IMR-90 (cell line): ENCODE measurements at regions not wholly inside any gene's neighbourhood (a gene's known extent, or its start where the extent isn't known, plus 50 kb on each side); places are given as distances from the start of the nearest gene placed in this dataset.

ENCODE experiments used
- ATAC-seq: fragments of 200-7000 bp; cut with Tn5 transposase; 2 replicates; pipeline ENCODE4 v1.9.1; 2020; ENCODE audit warnings: low read depth, mild to moderate bottlenecking, moderate library complexity
- BruUV-seq: library from RNA; stranded (reverse); fragments of 400-500 nt; replicated peaks from 2 replicates; lab custom pipeline; 2021; lab: Mats Ljungman, UMichigan
- CTCF ChIA-PET: fragments of 300-600 bp; formaldehyde crosslinking; extraction: SDS; loops from one replicate; lab custom pipeline; 2021; ENCODE audit warnings: antibody characterized with exemption; lab: Yijun Ruan, JAX
- POLR2A ChIA-PET: fragments of 300-600 bp; sonication (Branson Sonifier 250); formaldehyde crosslinking; loops from one replicate; lab custom pipeline; 2022; ENCODE audit warnings: antibody characterized with exemption; ENCODE audit not compliant: unreplicated experiment; lab: Charles Lee
- DNase-seq: peaks from one replicate; pipeline ENCODE4 v3.0.0; 2013
- H2AFZ ChIP-seq: replicated peaks from 2 replicates; pipeline ENCODE3; 2013; ENCODE audit warnings: low read length, mild to moderate bottlenecking; ENCODE audit not compliant: poor library complexity
- H2AK5ac ChIP-seq: 2 replicates; pipeline ENCODE4 v1.6.1; 2013; ENCODE audit warnings: low read depth, low read length, inconsistent platforms
- H2AK9ac ChIP-seq: replicated peaks from 2 replicates; pipeline ENCODE3; 2013; ENCODE audit warnings: mild to moderate bottlenecking, low read depth, low read length, moderate library complexity; ENCODE audit not compliant: poor library complexity
- H2BK120ac ChIP-seq: 2 replicates; pipeline ENCODE4 v1.6.1; 2013; ENCODE audit warnings: low read depth, low read length, inconsistent platforms
- H2BK15ac ChIP-seq: 3 replicates; pipeline ENCODE4 v1.6.1; 2013; ENCODE audit warnings: low read depth, low read length, inconsistent platforms
- H2BK20ac ChIP-seq: 2 replicates; pipeline ENCODE4 v1.6.1; 2013; ENCODE audit warnings: low read depth, mild to moderate bottlenecking, inconsistent platforms, low read length, moderate library complexity
- H2BK5ac ChIP-seq: 2 replicates; pipeline ENCODE4 v1.6.1; 2013; ENCODE audit warnings: mild to moderate bottlenecking, low read depth, low read length, inconsistent platforms; ENCODE audit not compliant: poor library complexity, severe bottlenecking
- H3K14ac ChIP-seq: replicated peaks from 2 replicates; pipeline ENCODE4 v1.6.1; 2013; ENCODE audit warnings: low read depth, low read length, inconsistent platforms
- H3K18ac ChIP-seq: 2 replicates; pipeline ENCODE4 v1.6.1; 2013; ENCODE audit warnings: low read depth, low read length, control low read depth
- H3K23ac ChIP-seq: 2 replicates; pipeline ENCODE4 v1.6.1; 2013; ENCODE audit warnings: low read depth, low read length, inconsistent platforms
- H3K27ac ChIP-seq: 2 replicates; pipeline ENCODE4 v1.5.1; 2013; ENCODE audit warnings: mild to moderate bottlenecking, control low read depth, low read length; ENCODE audit not compliant: insufficient read depth
- H3K27me3 ChIP-seq: 2 replicates; pipeline ENCODE4 v1.6.1; 2013; ENCODE audit warnings: low read length; ENCODE audit not compliant: control insufficient read depth, insufficient read depth
- H3K36me3 ChIP-seq: 2 replicates; pipeline ENCODE4 v1.6.1; 2013; ENCODE audit warnings: low read length, mixed read lengths; ENCODE audit not compliant: control insufficient read depth, insufficient read depth
- H3K4ac ChIP-seq: 2 replicates; pipeline ENCODE4 v1.6.1; 2013; ENCODE audit warnings: low read depth, low read length, inconsistent platforms
- H3K4me1 ChIP-seq: 2 replicates; pipeline ENCODE4 v1.6.1; 2013; ENCODE audit warnings: low read length, mixed read lengths; ENCODE audit not compliant: control insufficient read depth, insufficient read depth
- H3K4me2 ChIP-seq: 2 replicates; pipeline ENCODE4 v1.6.1; 2013; ENCODE audit warnings: low read depth, mild to moderate bottlenecking, control low read depth, low read length, moderate library complexity
- H3K4me3 ChIP-seq: 2 replicates; pipeline ENCODE4 v1.5.1; 2013; ENCODE audit warnings: low read depth, mild to moderate bottlenecking, control low read depth, low read length, moderate library complexity; ENCODE audit not compliant: insufficient read depth
- H3K56ac ChIP-seq: 2 replicates; pipeline ENCODE4 v1.6.1; 2013; ENCODE audit warnings: low read length, inconsistent platforms; ENCODE audit not compliant: insufficient read depth; ENCODE audit errors: extremely low read depth
- H3K79me1 ChIP-seq, 2 experiments: 2 replicates each; pipeline ENCODE4 v1.6.1; 2013; ENCODE audit warnings: low read length in 2 of 2, inconsistent platforms in 1 of 2, low read depth in 1 of 2
- H3K9ac ChIP-seq: 2 replicates; pipeline ENCODE4 v1.6.1; 2013; ENCODE audit warnings: low read depth, low read length, control low read depth
- H3K9me1 ChIP-seq: 2 replicates; pipeline ENCODE4 v1.6.1; 2013; ENCODE audit warnings: low read length, inconsistent platforms; ENCODE audit not compliant: insufficient read depth
- H3K9me3 ChIP-seq: 2 replicates; pipeline ENCODE4 v1.6.1; 2013; ENCODE audit warnings: low read length; ENCODE audit not compliant: control insufficient read depth, insufficient read depth
- H4K20me1 ChIP-seq: 2 replicates; pipeline ENCODE4 v1.6.1; 2013; ENCODE audit warnings: low read length, inconsistent platforms; ENCODE audit not compliant: insufficient read depth
- H4K5ac ChIP-seq: 2 replicates; pipeline ENCODE4 v1.6.1; 2013; ENCODE audit warnings: mild to moderate bottlenecking, low read depth, low read length, control low read depth
- H4K8ac ChIP-seq, 2 experiments: 2 replicates each; pipeline ENCODE4 v1.6.1; 2013; ENCODE audit warnings: low read depth in 2 of 2, low read length in 2 of 2, control low read depth in 1 of 2, inconsistent platforms in 1 of 2
- H4K91ac ChIP-seq: 2 replicates; pipeline ENCODE4 v1.6.1; 2013; ENCODE audit warnings: low read depth, low read length, inconsistent platforms; ENCODE audit not compliant: insufficient read depth
- CEBPB ChIP-seq: IDR thresholded peaks from 2 replicates; pipeline ENCODE4 v1.6.1; 2012; ENCODE audit warnings: low read depth, low read length, improper control_type of control experiment
- ELK1 ChIP-seq: fragments of 150-350 bp; IDR thresholded peaks from 2 replicates; pipeline ENCODE4 v1.6.1; 2016; ENCODE audit warnings: low read depth, mild to moderate bottlenecking, low read length, moderate library complexity, borderline replicate concordance
- FOS ChIP-seq: fragments of 150-350 bp; IDR thresholded peaks from 2 replicates; pipeline ENCODE4 v1.6.1; 2016; ENCODE audit warnings: low read depth, low read length
- MAZ ChIP-seq: IDR thresholded peaks from 2 replicates; pipeline ENCODE4 v1.6.1; 2012; ENCODE audit warnings: low read depth, mild to moderate bottlenecking, low read length, improper control_type of control experiment, moderate library complexity, borderline replicate concordance
- RFX5 ChIP-seq: IDR thresholded peaks from 2 replicates; pipeline ENCODE4 v1.8.0; 2012; ENCODE audit warnings: low read depth, mild to moderate bottlenecking, low read length, moderate library complexity
- WGBS, 2 experiments: methylation state at CpG; one replicate each; pipeline versions ENCODE4 v1.1.5 to v1.1.7; 2013; ENCODE audit warnings: missing lambda C conversion rate in 2 of 2; ENCODE audit not compliant: insufficient read length in 1 of 2; ENCODE audit errors: extremely low coverage in 2 of 2; 5-methylcytosine and 5-hydroxymethylcytosine counted together
- dilution Hi-C: fragments of 300-500 bp; cut with HindIII; formaldehyde crosslinking; loops from one replicate; pipeline ENCODE4 v1.14.3; 2018; ENCODE audit warnings: low sequenced_read_pairs; ENCODE audit not compliant: unreplicated experiment
- in situ Hi-C: fragments of 300-500 bp; cut with MboI; formaldehyde crosslinking; loops from 3 replicates; pipeline ENCODE4 v1.14.3; 2019; ENCODE audit warnings: low sequenced_read_pairs, inconsistent platforms, mixed read lengths
- intact Hi-C: fragments of 100-400 bp; cut with micrococcal nuclease; formaldehyde crosslinking; loops from 2 replicates; pipeline ENCODE4 v1.10.0; 2022

GRCh38 chr13:86848716-86849115, 822.5 kb upstream of the SLITRK5 start:
- Histone ChIP-seq H3K27ac (no peak overlapping the region), H2BK5ac (no peak overlapping the region), H2AK5ac (no peak overlapping the region), H2BK15ac (no peak overlapping the region), H4K5ac (no peak overlapping the region), H4K91ac (no peak overlapping the region), H3K18ac (no peak overlapping the region), H3K4me2 (no peak overlapping the region), H3K9me3 (no peaks in the 10 kb centered on the region), H2AK9ac (no peak overlapping the region), H3K36me3 (no peaks in the 10 kb centered on the region), H4K20me1 (no peaks in the 10 kb centered on the region), H3K56ac (no peak overlapping the region), H2BK120ac (no peak overlapping the region), H3K23ac (no peak overlapping the region), H3K14ac (no peak overlapping the region), H3K9me1 (no peaks in the 10 kb centered on the region), H3K4ac (no peak overlapping the region), H2AFZ (no peak overlapping the region), H3K9ac (no peak overlapping the region), H2BK20ac (no peak overlapping the region), H3K4me3 (no peak overlapping the region), H3K79me1 (no peaks in the 10 kb centered on the region), H3K27me3 (no peaks in the 10 kb centered on the region), H3K4me1 (no peaks in the 10 kb centered on the region), H4K8ac (no peak overlapping the region)
- CTCF ChIA-PET = no interaction called here
- TF ChIP-seq MAZ (no peak), ELK1 (no peak), FOS (no peak), RFX5 (no peak), CEBPB (no peak)
- intact Hi-C loops = no loop called here
- dilution Hi-C loops = no loop called here
- no TSS peak for BruUV-seq
- no CpG with 5 or more reads among the region's 1 CpG for WGBS, 2 experiments
- ATAC-seq (no peak), DNase-seq (no peak)
- POLR2A ChIA-PET = no interaction called here
- in situ Hi-C loops = no loop called here
